ENCODE measurements at regions not wholly inside any gene's neighbourhood (a gene's known extent, or its start where the extent isn't known, plus 50 kb on each side); places are given as distances from the start of the nearest gene placed in this dataset.
"Not testable (repeated sequence)": the region's sequence is repeated elsewhere in the genome, so short reads cannot be mapped to it uniquely, and the experiment has no call there.

DNA sequence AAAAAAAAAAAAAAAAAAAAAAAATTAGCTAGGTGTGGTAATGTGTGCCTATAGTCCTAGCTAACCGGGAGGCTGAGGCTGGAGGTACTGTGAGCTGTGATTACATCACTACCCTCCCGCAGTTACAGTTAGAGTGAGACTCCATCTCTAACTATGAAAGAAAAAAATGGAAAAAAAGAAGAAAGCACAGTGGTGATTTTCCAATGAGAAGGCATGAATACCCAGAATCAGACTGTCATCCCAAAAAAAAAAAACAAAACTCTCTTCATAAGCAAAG, 269.9 kb upstream of the MKLN1 start:
- peak overlapping the region in 1 of 2 donors; percentile 25 for H3K27ac ChIP-seq
- TF ChIP-seq, protein P1, sequence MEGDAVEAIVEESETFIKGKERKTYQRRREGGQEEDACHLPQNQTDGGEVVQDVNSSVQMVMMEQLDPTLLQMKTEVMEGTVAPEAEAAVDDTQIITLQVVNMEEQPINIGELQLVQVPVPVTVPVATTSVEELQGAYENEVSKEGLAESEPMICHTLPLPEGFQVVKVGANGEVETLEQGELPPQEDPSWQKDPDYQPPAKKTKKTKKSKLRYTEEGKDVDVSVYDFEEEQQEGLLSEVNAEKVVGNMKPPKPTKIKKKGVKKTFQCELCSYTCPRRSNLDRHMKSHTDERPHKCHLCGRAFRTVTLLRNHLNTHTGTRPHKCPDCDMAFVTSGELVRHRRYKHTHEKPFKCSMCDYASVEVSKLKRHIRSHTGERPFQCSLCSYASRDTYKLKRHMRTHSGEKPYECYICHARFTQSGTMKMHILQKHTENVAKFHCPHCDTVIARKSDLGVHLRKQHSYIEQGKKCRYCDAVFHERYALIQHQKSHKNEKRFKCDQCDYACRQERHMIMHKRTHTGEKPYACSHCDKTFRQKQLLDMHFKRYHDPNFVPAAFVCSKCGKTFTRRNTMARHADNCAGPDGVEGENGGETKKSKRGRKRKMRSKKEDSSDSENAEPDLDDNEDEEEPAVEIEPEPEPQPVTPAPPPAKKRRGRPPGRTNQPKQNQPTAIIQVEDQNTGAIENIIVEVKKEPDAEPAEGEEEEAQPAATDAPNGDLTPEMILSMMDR (IDR thresholded peaks at IDR 0.05), result no peak
- H3K27me3 ChIP-seq, result no peaks in the 10 kb centered on the region
- no peaks in the 10 kb centered on the region for H3K9me3 ChIP-seq
- intact Hi-C loops (cut with DNase I; ENCODE audit: low total_unique reads), result no loop called here
- H3K36me3 ChIP-seq, result peaks cover 0 to 8% (median 7%) of the 10 kb centered on the region in 3 donors
- DNase-seq, result no peak
- peaks cover 0 to 73% (median 51%) of the 10 kb centered on the region in 4 donors for H3K4me1 ChIP-seq
- no peak overlapping the region for H3K4me3 ChIP-seq

DNA sequence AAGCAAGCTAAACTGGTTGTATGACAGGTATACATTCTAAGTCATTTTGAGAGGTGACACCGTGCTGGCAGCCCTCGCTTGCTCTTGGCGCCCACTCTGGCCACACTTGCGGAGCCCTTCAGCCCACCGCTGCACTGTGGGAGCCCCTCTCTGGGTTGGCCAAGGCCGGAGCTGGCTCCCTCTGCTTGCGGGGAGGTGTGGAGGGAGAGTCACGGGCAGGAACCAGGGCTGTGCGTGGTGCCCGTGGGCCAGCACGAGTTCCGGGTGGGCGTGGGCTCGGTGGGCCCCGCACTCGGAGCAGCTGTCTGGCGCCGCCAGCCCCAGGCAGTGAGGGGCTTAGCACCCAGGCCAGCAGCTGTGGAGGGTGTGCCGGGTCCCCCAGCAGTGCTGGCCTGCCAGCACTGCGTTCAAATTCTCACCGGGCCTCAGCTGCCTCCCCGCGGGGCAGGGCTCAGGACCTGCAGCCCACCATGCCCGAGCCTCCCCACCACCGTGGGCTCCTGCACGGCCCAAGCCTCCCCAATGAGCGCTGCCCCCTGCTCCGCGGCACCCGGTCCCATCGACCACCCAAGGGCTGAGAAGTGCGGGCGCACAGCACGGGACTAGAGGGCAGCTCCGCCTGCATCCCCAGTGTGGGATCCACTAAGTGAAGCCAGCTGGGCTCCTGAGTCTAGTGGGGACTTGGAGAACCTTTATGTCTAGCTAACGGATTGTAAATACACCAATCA, 269.0 kb upstream of the MKLN1 start:
- H3K36me3 ChIP-seq; H3K27ac ChIP-seq; H3K4me3 ChIP-seq; H3K9me3 ChIP-seq; DNase-seq; H3K27me3 ChIP-seq; intact Hi-C loops (cut with DNase I; ENCODE audit: low total_unique reads): not testable (repeated sequence)
- peaks cover 0 to 72% (median 47%) of the 10 kb centered on the region in 4 donors for H3K4me1 ChIP-seq

DNA sequence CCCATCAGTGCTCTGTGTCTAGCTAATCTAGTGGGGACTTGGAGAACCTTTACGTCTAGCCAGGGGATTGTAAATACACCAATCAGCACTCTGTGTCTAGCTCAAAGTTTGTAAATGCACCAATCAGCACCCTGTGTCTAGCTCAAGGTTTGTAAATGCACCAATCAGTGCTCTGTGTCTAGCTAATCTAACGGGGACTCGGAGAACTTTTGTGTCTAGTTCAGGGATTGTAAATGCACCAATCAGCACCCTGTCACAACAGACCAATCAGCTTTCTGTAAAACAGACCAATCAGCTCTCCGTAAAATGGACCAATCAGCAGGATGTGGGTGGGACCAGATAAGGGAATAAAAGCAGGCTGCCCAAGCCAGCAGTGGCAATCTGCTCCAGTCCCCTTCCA, 268.3 kb upstream of the MKLN1 start:
- H3K4me1 ChIP-seq, result peaks cover 0 to 70% (median 40%) of the 10 kb centered on the region in 4 donors
- H3K4me3 ChIP-seq; intact Hi-C loops (cut with DNase I; ENCODE audit: low total_unique reads): not testable (repeated sequence)

DNA sequence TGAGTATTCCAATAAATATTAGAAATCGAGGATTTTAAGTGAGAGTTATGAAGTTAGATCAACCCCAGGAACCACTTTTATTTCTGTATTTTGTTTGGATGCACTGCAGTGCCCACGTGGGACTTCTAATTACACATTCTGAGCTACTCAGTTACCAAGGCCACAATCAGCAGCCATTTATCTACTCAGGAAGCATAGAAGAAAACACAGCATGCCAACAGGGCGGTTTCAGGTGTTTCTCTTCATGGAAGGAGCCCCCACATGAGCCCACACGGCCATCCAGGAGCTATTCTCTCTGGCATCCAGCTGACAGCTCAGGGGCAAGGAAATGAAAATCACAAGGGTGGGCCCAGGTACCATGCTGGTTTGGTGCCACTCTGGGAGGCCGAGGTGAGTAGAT, 266.5 kb upstream of the MKLN1 start:
- H3K36me3 ChIP-seq, result peaks cover 0 to 8% (median 0%) of the 10 kb centered on the region in 3 donors
- no peaks in the 10 kb centered on the region for H3K27me3 ChIP-seq
- H3K9me3 ChIP-seq, result no peaks in the 10 kb centered on the region
- intact Hi-C loops (cut with DNase I; ENCODE audit: low total_unique reads), result no loop called here
- H3K27ac ChIP-seq, result no peak overlapping the region
- H3K4me3 ChIP-seq, result no peak overlapping the region
- TF ChIP-seq, protein P1 (IDR thresholded peaks at IDR 0.05), result no peak
- H3K4me1 ChIP-seq, result peaks cover 0 to 60% (median 27%) of the 10 kb centered on the region in 4 donors
- DNase-seq, result no peak

More for the DNA sequence above, 268.3 kb upstream of the MKLN1 start:
- not testable (repeated sequence) for DNase-seq, H3K36me3 ChIP-seq, H3K27ac ChIP-seq, H3K27me3 ChIP-seq, H3K9me3 ChIP-seq

DNA sequence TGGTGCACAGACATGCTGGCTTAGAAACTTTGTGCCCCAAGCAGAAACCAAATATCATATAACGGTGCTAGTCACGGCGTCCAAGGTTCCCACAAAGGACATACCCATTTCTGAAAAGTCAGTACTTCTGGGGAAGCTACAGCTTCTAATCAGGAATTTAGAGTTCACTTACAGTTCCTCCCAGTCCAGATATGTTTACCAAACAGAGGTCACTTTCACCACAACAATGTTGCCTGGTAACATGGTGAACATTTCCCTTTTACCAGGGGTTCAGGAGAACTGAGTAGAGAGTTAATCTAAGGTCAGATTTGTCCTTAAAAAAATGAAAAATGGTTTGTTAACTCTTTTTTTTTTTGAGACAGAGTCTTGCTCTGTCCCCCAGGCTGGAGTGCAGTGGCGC, 265.9 kb upstream of the MKLN1 start:
- Histone ChIP-seq H3K4me3 (no peak overlapping the region), H3K4me1 (peaks cover 0 to 55% (median 24%) of the 10 kb centered on the region in 4 donors), H3K27me3 (no peaks in the 10 kb centered on the region), H3K9me3 (no peaks in the 10 kb centered on the region), H3K27ac (no peak overlapping the region), H3K36me3 (peaks cover 0 to 8% (median 0%) of the 10 kb centered on the region in 3 donors)
- no peak for DNase-seq
- intact Hi-C loops (cut with DNase I; ENCODE audit: low total_unique reads), result no loop called here
- TF ChIP-seq, protein P1 (IDR thresholded peaks at IDR 0.05), result no peak

DNA sequence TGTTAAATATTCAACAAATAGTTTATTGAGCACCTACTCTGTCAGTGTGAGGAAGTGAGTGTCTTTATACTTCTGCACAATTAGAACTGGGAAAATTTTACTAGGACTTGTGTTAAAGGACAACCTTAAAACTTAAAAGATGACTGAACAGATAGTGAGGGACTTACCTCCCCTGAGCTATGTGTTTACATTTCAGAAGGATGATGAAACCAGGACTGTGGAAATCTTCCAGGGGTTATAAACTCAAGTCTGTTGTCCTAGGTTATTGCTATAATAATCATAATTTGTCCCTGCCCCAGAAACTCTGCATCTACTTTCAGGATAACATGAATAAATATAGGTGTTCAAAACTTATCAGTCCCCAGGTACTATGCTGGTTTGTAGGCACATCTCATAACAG, 261.0 kb upstream of the MKLN1 start:
- Histone ChIP-seq H3K4me1 (peaks cover 0 to 70% (median 21%) of the 10 kb centered on the region in 4 donors), H3K27ac (no peak overlapping the region), H3K36me3 (peaks cover 0 to 2% (median 0%) of the 10 kb centered on the region in 3 donors), H3K27me3 (no peaks in the 10 kb centered on the region), H3K9me3 (no peaks in the 10 kb centered on the region), H3K4me3 (no peak overlapping the region)
- TF ChIP-seq, protein P1 (IDR thresholded peaks at IDR 0.05), result no peak
- no peak for DNase-seq
- intact Hi-C loops (cut with DNase I; ENCODE audit: low total_unique reads), result no loop called here
